GM18858 (cell line): ENCODE measurements at regions not wholly inside any gene's neighbourhood (a gene's known extent, or its start where the extent isn't known, plus 50 kb on each side); places are given as distances from the start of the nearest gene placed in this dataset.
"Not testable (repeated sequence)": the region's sequence is repeated elsewhere in the genome, so short reads cannot be mapped to it uniquely, and the experiment has no call there.

Experiments
- ATAC-seq: cut with Tn5 transposase; IDR thresholded peaks from one replicate; pipeline ENCODE4 v1.9.1; 2021; ENCODE audit not compliant: unreplicated experiment

DNA sequence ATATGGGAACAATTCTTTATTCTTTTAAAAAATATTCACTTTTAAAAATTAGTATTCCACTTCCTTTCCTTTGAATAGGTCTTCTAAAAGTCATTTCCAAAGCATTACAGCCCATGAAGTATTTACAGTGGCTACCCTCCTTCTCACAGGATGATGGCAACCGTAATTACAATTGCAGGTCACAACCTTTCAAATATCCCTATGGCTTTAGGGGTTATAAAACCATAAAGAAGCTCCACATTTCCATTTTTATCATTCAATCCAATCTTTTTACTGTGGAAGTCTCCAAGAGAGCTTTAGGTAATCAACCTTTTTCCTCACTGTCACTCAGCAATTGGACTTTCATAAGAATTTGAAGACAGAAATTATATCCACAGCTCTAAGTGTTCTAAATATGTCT is 488.9 kb upstream of the CA10 start:
- ATAC-seq = no peak

DNA sequence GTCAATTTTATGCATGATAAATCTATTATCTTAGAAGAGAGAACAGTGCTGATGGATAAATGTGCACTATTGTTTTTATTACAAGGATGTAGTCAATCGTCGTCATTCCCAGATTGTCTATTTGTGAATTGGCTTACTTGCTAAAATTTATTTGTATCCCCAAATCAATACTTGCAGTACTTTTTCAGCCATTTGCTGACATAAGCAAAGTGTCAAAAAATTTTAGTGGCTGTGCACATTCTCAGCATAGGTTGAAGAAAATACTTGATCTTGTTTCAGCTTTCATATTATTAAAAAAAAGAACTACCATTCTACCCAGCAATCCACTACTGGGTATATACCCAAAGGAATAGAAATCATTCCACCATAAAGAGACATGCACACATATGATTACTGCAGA is 477.9 kb upstream of the CA10 start:
- ATAC-seq = no peak

- no peak for ATAC-seq
Measured at GRCh38 chr17:52606590-52606989, 448.1 kb upstream of the CA10 start.

GRCh38 chr17:52606098-52606497 is 447.6 kb upstream of the CA10 start:
- ATAC-seq = no peak

DNA sequence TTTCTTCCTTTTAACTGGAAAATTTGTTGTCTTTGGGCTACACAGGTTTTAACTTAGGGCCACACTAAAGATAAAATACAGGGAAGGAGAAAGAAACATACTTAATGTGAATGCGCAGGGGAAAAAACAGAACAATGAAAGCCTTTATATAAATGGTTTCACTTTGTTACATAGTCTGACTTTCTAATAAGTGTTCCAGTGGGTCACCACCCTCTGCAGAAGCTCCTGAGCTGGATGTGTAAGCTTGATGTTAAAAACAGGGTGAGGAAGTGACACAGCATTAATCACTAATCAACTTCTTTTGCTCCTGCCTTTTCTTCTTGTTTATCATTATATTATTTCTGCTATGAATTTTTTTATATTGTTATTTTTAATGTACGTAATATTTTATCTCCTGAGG is 445.6 kb upstream of the CA10 start:
- ATAC-seq = no peak

GRCh38 chr17:52597452-52598215 is 439.1 kb upstream of the CA10 start:
- ATAC-seq = not testable (repeated sequence)

- ATAC-seq = no peak
Measured at GRCh38 chr17:52594516-52594915, 436.0 kb upstream of the CA10 start.

DNA sequence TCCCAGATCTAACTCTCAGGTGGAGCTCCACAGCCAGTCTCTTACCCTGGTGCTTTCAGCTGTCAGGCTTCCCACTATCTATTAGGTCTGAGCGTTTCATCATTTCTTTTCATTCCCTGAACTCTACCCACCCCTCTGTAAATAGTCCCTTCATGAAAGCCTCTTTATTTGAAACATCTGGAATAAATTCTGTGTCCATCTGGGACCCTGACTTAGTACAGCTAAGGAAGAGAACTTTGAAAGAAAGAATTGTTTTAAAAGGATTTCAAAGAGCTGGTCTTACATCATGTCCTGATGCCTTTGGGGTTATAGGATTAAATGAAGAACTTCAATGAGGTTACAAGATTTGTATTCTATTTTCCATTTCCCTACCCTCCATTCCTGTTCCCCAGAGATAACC is 388.5 kb upstream of the CA10 start:
- no peak for ATAC-seq

- no peak for ATAC-seq
Measured at GRCh38 chr17:52546493-52546892, 388.0 kb upstream of the CA10 start.

DNA sequence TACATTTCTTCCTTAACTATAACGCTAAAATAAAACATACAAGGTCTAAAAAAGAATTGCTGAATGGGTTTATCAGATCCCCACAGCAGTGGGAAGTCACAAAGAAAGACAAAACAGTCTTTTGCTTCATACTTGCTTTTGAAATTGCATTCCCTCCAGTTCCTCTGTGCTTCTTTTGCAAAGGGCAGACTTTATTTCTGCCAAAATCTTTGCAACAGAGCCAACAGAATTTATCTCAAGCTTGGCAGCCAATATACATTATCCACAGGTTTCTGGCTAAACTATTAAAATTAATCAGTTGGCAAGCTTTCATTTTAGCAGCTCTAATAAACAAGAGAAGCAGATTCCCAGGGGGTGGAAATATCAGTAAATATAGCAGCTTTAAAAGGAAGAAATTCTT is 378.9 kb upstream of the CA10 start:
- ATAC-seq = no peak

- ATAC-seq = no peak
Measured at GRCh38 chr17:52536489-52536888, 378.0 kb upstream of the CA10 start.

GRCh38 chr17:52532373-52532772 is 373.9 kb upstream of the CA10 start:
- ATAC-seq = no peak

- no peak for ATAC-seq
Measured at GRCh38 chr17:52524096-52524637, 365.7 kb upstream of the CA10 start.

- no peak for ATAC-seq
Measured at GRCh38 chr17:52517176-52517575, 358.7 kb upstream of the CA10 start.

- no peak for ATAC-seq
Measured at GRCh38 chr17:52515927-52516326, 357.4 kb upstream of the CA10 start.

DNA sequence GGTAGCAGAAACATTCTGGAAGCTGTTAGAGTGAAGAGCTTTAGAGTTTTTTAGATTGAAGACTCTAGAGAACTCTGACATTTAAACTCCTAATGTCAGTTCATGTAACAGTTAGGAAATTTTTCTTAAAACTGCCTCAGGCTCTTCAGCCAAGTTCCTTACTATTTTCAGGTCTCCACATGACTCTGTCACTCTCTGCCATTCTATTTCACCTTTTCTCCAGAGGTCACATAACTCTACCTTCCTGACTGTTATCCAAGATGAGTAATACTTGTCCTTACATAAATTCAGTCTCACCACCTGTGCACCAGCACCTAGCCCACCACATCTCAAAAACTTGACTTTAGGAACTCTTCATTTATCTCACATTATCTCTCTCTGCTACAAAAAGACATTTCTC is 347.1 kb upstream of the CA10 start:
- ATAC-seq = no peak

DNA sequence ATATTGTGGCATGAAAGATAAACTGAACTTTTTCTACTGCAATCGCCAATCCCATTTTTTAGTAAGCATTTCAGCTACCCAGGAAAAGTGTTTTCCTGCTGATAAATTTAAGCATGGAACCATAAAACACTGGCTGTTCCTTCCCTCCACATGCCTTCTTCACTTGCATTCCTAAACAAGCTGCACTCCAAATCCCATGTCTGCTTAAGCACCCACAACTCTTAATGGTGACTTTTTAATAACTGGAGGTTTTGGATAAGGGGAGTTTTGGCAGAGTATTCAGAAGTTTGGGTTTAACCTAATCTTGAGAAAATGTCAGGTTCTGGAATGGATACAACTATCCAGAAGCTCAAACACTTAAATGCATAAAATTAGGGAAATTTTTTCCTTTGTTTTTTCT is 345.6 kb upstream of the CA10 start:
- ATAC-seq = no peak

DNA sequence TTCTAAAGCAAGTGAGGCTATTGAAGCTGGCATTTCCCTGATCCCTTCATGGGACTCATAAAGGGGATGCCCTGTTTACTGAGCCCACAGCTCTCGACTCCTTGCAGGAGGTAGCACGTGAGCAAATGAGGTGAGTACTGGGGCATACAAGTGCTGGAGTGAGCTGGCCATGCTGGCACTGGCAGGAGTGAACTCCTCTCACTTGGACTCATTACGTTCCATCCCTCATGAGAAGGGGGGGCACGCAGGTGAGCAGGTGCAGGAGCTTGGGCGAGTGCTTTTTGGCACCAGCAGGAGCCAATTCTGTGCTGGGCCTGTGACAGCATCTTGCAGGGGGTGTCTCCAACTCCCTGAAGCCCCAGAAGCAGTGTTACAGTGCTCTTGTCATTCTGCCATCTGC is 337.1 kb upstream of the CA10 start:
- no peak for ATAC-seq

DNA sequence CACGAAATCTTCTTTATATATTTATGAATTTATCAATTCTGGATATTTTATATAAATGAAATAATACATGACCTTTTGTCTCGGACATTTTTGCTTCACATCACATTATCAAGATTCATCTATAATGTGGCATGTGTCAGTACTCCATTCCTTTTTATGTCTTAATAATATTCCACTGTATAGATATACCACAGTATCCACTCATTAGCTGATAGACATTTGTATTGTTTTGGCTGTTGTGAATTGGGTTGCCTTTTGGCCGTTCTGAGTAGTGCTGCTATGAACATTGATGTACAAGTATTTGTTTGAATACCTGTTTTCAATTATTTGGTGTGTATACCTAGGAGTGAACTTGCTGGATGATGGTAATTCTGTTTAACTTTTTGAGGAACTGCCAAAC is 323.8 kb upstream of the CA10 start:
- no peak for ATAC-seq

DNA sequence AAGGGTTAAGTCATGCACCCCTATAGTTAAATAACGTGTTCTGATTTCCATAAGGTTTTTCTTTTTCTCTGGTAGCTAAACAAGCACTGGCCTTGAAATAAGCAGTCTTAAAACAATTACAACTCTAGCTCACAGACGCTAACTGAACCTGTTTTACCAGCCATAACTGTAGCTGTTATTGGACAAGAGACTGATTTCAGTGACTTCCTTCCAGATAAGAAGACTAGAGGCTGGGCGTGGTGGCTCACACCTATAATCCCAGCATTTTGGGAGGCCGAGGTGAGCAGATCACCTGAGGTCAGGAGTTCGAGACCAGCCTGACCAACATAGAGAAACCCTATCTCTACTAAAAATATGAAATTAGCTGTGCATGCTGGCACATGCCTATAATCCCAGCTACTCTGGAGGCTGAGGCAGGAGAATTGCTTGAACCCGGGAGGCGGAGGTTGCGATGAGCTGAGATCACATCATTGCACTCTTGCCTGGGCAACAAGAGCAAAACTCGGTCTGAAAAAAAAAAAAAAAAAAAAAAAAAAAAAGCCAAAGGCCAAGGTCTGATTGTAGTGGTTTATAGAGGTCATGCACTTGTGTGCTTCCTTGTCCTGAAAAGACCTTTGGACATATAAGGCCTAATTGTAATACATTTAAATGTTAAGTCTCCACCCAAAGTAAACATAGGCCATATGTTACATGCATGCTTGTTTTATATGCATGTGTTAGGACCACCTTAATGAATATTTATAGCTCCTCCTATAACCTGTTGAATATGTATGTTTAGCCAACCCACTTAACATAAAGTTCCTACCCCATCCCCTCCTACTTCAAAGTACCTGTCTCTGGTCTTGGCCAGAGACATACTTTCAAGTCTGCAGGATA is 319.5 kb upstream of the CA10 start:
- ATAC-seq = no peak

- ATAC-seq = no peak
Measured at GRCh38 chr17:52476638-52477313, 318.3 kb upstream of the CA10 start.

GRCh38 chr17:52470553-52470952 is 312.0 kb upstream of the CA10 start:
- no peak for ATAC-seq
